Ammon's horn (tissue), 1 donor: ENCODE measurements at regions not wholly inside any gene's neighbourhood (a gene's known extent, or its start where the extent isn't known, plus 50 kb on each side); places are given as distances from the start of the nearest gene placed in this dataset.
A peak's percentile ranks its signal among the peaks of the same experiment; 100 is the strongest.
"Not testable (repeated sequence)": the region's sequence is repeated elsewhere in the genome, so short reads cannot be mapped to it uniquely, and the experiment has no call there.

ENCODE experiments used
- DNase-seq: peaks from one replicate; pipeline ENCODE4 v3.0.0-alpha.2; 2016; ENCODE audit warnings: low spot score

DNA sequence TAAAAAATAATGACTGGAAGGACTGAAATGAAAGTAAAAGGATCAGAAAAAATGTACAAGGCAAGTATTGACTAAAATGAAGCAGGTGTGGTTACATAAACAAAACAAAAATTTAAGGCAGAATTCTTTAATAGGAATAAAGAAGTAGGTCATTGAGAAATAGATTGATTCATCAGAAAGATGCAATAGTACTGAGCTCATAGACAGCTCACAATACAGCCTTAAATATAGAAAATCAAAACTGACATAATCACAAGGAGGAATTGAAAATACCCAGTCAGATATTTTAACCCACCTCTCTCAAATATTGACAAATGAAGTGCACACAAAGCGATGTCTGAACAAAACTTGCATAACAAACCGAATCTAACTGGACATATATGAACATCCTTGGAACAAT lies 366.8 kb upstream of the DPYD start:
- DNase-seq = no peak

DNA sequence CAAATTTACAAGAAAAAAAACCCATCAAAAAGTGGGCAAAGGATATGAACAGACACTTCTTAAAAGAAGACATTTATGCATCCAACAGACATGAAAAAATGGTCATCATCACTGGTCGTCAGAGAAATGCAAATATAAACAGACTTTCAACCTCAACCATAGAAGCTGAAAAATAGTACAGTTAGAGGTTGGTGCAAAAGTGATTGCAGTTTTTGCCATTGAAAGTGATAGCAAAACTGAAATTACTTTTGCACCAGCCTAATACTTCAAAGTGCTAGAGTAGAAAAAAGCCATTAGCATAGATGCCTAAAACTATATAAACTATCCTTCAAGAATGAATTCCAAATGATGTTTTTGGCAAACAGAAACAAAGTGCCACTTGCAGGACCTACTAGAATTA lies 365.8 kb upstream of the DPYD start:
- no peak for DNase-seq

DNA sequence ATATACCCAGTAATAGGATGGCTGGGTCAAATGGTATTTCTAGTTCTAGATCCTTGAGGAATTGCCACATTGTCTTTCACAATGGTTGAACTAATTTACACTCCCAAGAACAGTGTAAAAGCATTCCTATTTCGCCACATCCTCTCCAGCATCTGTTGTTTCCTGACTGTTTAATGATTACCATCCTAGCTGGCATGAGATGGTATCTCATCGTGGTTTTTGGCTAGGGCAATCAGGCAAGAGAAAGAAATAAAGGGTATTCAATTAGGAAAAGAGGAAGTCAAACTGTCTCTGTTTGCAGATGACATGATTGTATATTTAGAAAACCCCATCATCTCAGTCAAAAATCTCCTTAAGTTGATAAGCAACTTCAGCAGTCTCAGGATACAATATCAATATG lies 364.5 kb upstream of the DPYD start:
- DNase-seq = not testable (repeated sequence)

DNA sequence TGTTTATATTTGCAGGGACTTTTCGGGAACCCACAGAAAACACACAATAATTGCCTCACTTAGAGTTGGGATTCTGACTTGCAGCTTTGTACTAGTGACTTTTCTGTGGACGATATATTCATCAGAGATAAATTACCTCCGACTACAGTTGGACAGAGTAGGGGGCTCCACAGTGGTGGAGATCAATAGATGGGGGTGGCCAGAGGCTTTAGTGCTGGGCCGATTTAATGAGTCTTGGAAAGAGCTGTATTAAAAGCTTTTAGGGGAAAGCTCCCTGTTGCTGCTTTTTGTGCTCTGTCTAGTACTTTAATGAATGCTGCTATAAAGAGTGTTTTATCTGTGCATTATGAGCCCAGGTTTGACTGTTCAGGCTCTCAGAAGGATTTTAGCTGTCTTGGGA lies 359.2 kb upstream of the DPYD start:
- no peak for DNase-seq

DNA sequence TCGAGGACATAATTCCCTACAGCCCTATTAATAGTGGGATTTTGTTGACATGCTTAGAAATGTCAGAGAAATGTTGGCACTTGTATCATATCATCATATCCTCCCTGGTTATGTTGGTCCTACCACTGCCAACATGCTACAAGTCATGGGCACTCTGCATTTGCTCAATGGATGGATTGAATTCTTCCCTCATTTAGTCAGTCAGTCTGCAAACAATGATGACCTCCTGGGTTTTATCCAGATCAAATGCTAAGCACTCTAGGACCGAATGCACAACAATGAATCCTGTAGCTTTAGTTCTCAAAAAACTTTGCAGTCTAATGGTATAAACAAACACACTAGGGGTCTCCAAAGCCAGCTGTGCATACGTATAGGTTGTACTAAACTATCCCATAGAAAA lies 357.2 kb upstream of the DPYD start:
- no peak for DNase-seq

DNA sequence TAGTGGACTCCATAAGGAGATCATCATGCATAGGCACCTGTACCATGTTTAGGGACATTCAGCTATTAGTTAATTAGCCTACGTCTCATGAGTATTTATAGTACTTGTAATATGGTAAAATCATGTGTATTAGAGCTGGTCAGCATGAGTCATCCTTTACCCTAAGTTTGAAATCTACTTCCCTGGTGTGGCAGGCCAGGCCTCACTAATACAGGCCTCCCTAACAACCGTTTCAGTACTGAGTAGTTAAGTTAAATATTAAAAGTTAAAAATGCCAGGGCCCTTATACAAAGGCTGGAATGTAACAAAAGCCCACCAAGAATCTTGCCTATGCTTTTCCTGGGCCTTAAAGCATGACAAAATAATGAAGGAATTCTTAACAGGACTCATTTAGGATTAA lies 356.3 kb upstream of the DPYD start:
- no peak for DNase-seq

DNA sequence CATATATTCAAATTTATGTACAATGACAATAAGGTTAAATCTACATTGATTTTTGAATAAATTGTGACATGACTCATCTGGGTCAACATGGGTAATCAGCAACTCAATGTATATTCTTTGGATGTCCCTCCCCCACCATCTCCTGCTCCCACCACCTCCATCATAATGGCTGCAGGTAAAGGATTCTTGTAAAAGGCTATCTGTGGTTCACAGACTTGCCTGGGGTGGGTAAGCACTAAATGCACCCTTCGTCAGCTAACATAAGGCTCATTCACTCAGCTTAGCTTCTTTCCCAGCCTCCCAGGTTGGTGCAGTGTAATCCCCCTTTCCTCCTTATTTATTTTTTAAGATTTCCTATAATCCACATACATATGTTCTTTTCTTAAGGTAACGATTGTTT lies 355.7 kb upstream of the DPYD start:
- no peak for DNase-seq

DNA sequence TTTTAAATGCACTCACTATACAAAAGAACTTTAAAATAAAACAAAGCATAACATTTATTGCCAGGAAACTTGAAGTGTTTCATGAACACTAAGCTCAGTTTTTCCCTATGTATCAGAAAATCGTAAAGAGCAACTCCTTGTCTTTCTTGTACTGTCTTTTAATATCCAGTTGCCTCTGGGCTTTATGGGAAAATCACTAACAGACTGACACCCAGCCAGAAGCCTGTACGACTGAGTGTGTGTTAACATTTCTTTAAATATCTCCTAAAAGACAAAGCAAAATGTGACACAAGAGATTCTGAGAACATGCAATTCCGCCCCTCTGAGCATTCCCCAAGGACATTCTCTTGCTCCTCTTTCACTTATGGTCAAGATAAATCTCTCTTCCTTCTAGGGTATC lies 347.5 kb upstream of the DPYD start:
- no peak for DNase-seq

DNA sequence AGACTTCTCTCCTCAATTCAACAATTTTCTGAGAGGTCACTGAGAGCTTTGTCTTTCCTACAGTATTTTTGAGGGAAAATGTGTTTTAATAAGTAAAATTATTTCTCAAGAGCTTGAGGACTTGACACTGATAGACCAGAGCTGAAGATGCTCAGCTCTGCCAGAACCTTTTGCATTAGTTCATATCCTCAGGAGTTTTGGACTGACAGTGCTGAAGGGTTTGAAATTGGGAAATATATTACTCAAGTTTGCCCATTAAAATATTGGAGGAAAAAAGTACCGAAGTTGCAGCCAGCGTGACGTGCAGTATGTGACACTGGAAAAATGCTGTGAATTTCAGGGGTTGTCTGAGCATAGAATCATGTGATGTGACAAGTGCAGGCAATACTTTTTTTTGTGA lies 346.6 kb upstream of the DPYD start:
- no peak for DNase-seq

DNA sequence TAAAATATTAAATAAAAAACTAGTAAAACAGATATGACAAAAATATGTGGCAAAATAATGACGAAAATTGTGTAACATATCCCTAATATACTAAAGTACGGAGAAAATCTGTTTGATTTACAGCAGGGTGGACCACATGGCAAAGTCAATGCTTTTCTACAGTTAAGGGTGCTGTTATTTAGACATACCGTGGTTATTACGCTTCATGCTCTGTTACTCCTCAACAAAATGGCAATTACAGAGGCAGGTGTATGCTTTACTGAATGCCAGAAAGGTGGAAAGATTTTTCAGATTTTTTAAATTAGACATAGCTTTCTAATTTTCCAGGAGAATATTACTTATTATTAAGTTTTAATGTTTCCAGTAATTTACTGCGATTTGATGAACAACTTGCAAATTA lies 343.9 kb upstream of the DPYD start:
- DNase-seq = no peak

DNA sequence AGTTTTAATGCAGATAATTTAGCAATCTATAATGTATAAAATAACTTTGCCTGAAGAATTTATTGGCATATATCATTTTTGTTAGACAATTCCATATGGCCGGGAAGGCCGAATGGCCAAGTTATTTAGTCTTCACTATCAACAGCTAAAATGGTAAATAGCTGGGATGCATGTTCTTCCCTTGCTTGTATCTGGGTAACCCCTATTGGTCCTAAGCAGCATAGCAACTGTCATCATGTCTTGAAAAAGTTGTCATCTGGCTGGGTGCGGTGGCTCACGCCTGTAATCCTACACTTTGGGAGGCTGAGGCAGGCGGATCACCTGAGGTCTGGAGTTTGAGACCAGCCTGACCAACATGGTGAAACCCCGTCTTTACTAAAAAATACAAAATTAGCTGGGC lies 340.0 kb upstream of the DPYD start:
- no peak for DNase-seq

DNA sequence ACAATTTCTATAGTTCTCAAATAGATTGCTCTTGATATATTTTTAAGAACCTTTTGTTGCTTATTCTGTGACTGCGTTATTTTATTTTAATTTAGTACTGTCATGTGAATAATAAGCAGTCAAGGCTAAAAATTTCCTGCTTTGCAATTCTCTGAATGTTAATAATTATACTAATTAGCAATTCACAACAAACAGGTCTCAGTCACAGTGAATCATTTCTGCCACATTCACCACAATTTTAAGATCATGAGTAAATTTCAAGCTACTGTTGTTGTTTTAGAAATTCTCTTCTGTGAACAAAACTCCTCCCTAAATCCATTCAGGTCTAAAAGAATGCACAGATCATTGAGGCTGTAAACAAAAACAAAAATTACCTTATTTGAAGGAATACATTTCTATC lies 339.6 kb upstream of the DPYD start:
- no peak for DNase-seq

DNA sequence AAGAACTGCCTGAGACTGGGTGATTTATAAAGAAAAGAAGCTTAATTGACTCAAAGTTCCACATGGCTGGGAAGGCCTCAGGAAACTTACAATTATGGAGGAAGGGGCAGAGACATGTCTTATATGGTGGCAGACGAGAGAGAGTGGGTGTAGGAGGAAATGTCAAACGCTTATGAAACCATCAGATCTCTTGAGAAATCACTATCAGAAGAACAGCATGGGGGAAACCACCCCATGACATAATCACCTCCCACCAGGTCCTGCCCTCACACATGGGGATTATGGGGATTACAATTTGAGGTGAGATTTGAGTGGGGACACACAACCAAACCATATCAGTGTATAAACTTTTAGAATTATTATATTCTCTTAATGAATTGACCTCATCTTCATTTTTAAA lies 335.9 kb upstream of the DPYD start:
- no peak for DNase-seq

DNA sequence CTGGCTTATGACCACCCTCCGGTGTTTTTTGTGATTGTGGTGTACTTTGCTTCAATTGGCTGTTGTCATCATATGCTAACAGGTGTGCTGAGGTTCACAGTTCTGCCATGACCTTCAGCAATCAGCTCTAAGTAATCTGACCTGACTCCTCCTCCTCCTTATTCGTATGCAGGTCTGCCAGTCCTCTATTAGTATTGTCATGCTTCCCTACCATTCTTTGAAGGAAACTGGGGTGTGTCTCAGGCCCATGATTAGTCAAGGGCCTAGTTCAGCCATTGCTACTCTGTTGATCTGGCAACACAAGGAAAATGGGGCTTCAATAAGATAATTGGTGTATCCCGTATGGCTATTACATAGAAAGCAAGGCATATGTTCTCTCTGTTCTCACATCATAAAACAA lies 332.3 kb upstream of the DPYD start:
- no peak for DNase-seq

DNA sequence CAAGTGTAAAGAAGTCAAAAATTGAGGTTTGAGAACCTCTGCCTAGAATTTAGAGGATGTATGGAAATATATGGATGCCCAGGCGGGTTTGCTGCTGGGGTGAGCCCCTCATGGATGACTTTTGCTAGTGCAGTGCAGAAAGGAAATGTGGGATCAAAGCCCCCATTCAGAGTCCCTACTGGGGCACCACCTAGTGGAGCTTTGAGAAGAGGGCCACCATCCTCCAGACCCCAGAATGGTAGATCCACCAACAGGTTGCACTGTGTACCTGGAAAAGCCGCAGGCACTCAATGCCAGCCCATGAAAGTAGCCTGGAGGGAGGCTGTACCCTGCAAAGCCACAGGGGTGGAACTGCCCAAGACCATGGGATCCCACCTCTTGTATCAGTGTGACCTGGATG lies 330.7 kb upstream of the DPYD start:
- no peak for DNase-seq

DNA sequence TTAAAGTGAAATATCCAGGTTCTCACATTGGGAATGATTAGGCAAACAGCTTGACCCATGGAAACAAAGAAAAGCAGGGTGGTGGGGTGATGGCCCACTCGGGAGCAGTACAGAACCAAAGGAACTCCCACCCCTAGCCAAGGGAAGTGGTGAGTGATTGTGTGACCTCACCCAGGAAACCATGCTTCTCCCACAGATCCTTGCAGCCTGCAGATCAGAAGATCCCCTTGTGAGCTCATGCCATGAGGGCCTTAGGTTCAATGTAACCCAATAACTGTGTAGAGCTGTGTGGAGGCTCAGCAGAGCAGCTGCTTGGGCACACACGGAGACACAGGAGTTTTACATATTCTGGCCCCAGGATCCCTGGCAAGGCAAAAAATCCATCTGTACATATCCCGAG lies 311.8 kb upstream of the DPYD start:
- no peak for DNase-seq

DNA sequence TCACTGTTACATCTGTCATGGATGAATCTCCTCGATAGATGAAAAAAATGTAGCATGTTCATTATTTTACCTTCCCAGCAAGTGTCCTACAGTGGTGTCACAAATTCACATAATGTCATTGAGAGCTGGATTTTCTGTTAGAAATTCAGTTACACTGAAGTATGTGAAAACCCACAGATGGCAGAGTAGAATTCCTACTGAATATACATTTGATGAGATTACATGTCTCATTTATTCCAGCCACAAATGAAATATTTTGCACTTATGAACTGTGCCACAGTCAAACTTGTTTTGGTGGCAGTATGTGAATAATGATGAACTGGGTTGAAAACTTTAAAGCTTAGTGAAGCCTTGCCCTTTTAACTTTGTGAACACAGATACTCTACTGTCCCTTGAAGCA lies 301.9 kb upstream of the DPYD start:
- DNase-seq = no peak

DNA sequence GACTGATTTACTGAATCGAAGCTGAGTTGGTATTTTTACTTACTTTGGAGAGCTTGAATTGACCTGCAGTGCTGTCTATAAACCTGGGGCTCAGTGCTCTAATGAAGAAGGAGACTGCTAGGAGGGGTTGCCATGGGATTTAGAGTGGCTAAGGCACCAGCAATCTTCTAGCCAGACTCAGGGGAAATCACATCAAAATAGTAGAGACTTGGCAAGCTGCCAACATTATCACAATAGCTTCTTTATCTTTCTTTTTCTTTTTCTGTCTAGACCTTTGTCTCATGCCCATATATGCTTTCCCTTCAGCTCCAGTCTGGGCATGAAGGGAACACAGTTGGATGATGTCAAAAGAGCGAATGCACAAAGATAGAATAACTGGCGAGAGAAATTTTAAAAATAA lies 301.1 kb upstream of the DPYD start:
- peak; percentile 2 for DNase-seq

DNA sequence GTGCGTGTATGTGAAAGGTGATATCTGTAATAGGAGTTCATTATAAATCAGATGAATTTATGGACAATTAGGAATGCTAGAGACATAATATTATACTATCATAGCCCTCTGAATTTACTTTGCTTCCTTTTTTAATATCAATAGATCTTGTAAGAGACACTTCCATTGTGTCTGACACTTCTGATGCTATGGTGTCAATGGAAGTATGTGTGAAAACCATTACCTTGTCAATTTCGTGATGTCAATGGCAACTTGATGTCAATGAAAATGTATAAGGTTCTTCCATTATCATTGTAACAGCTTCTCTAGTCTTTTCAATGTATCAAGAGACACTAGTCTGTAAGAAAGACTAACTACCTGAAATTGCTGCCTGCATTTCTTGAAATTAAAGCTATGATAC lies 296.8 kb upstream of the DPYD start:
- no peak for DNase-seq

DNA sequence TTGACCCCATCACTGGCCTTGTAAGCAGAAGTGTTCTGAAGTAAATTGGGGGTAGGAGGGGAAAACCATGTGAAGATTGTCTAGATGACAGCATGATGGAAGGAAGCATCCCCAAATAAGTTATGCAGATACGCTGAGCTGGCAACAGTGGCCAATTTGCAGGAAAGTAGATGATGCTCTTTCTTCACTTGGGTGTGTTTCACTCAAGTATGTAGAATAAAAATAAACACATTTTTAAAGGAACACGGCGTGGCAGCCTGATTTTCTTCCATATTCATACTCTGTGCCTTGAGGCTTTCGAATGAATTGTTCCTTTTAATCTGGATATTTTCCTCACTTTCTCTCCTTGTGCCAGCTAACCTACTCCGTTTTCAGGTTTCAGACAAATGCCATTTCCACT lies 295.5 kb upstream of the DPYD start:
- DNase-seq = no peak

DNA sequence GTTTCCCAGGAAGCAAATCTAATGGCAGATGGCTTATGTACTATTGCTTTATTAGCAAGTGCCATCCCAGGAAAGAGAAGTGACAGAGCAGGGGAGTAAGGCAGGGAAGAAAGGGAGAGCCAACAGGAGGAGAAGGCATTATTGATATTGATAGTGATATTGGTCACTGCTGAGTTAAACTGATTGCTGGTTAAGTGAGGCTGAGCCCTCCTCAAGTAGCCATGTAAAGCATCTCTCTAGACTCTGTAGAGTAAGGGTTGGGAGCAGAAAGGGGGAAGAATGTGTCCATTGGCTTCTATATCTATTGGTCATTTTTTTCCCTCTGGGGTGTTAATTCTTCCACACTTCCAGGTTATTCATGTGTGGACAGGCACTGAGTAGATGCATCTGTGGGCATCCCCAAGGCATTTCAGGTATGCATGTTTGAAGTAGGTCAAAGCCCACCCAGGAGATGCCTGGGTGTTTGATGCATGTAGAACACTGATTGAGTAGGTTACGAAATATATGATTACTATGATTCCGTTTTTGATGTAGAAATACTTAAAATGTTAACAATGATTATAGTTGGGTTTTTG lies 290.5 kb upstream of the DPYD start:
- DNase-seq = no peak

DNA sequence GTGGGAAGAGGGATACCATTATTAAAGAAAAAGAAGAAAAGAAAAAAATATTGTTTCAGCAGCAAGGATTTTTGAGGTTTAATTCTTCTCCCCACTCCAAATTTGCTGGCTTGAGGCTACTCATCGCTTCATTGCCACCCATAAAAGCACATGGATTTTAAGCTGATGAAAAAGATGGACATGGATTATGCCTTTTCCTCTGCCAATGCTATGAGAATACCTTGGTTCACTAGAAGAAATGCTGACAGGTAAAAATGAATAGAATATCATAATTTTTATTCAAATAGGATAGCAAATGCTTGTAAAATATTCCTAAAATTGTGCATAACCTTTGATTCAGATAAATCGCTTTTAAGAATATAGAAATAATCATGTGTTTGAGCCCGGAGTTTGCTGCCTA lies 289.7 kb upstream of the DPYD start:
- DNase-seq = no peak

DNA sequence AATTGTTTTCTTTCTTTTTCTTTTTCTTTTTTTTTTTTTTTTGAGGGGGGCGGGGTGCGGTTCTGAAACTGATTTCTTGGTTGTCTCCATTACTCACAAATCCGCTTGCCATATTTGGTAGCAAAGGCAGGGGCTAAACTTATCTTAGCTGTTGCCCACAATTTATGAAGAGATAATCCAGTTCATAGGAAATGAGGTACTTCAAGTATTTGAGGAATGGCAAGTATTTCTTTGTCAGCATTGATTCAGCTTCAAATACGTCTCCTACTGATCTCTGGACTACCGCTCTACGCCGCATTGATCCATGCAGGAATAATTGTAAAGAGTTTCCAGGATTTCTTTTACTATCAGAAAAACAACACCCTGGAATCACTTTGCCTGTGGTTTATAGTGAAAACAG lies 289.2 kb upstream of the DPYD start:
- DNase-seq = no peak

DNA sequence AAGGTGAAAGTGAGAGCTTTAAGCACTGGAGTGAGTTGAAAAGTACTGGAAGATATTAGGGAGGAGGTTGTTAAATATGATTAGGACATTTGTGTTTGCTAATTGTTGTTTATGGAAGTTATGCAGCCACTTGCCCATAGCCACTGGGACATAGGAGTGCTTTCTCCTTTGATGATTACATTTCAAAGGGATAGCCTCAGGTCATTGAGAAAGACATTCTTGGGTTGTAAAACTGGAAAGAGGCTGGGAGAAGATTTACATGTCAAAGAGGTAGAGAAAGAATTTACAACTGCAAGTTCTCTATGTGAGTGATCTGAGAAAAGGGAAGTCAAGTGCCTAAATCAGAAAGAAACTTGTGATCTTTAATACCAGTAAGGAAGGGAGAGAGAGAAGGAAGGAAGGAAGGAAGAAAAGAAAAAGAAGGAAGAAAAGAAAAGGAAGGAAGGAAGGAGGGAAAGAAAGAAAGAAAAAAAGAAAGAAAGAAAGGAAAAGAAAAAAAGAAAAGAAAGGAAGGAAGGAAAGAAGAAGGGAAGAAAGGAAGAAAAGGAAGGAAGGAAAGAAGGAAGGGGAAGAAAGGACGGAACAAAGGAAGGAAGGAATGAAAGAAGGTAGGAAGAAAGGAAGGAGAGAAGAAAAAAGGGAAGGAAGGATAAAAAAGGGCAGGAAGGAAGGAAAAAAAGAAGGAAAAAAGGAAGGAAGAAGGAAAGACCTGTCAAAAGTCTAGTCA lies 284.6 kb upstream of the DPYD start:
- DNase-seq = no peak
